ENCODE measurements at regions not wholly inside any gene's neighbourhood (a gene's known extent, or its start where the extent isn't known, plus 50 kb on each side); places are given as distances from the start of the nearest gene placed in this dataset.

- no peak for TF ChIP-seq EED (IDR thresholded peaks at IDR 0.05; ENCODE audit: low read depth)
These were observed 113.0 kb upstream of the PCDH15 start (continued) for GRCh38 chr10:54914049-54914448.

DNA sequence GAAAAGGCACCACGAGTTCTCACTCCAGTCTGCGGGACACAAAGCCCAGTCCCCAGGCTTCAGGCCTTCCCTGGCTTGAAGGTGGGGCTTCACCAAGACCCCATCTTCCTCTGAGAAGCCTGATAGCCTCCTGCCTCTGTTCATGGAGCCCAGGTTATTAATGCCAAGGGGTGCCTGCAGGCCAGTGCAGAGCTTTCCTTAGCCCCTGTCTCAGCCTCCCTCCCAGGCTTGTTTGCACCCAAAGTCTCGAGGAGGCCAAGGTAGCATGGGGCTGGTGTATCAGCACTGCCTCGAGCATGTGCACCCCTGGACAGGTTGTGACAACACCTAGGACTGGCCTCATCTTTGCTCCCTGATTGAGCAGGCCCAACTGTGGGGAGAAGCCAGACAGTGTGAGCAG lies 108.1 kb upstream of the PCDH15 start:
- FAIRE-seq (no peak), ATAC-seq (no peak), DNase-seq (ENCODE audit: low read depth, low spot score) (no peak)
- Histone ChIP-seq H3K4me2 (ENCODE audit: control insufficient read depth, insufficient read depth) (no peak overlapping the region), H3K79me2 (ENCODE audit: control insufficient read depth, insufficient read depth, low read length) (no peaks in the 10 kb centered on the region), H2AFZ (ENCODE audit: control insufficient read depth, low read depth, low read length) (no peak overlapping the region), H3K36me3 (ENCODE audit: control insufficient read depth in 2 of 2, insufficient read depth in 2 of 2, low read length in 1 of 2) (no peaks in the 10 kb centered on the region), H3K27me3 (replicated peaks in 1 of 2; ENCODE audit: control insufficient read depth in 2 of 2, insufficient read depth in 2 of 2, low read length in 1 of 2) (no peaks in the 10 kb centered on the region), H3K9ac (ENCODE audit: control insufficient read depth, insufficient read depth, low read length) (no peak overlapping the region), H3K9me3 (replicated peaks; ENCODE audit: control insufficient read depth, insufficient read depth, low read length) (no peaks in the 10 kb centered on the region), H3K27ac (ENCODE audit: control insufficient read depth, insufficient read depth) (no peak overlapping the region), H4K20me1 (ENCODE audit: control insufficient read depth, insufficient read depth) (no peaks in the 10 kb centered on the region), H3K4me3 (no peak overlapping the region), H3K4me1 (ENCODE audit: control insufficient read depth, insufficient read depth, low read length) (no peaks in the 10 kb centered on the region)
- no peak for TF ChIP-seq TAF1 (IDR thresholded peaks at IDR 0.05; ENCODE audit: borderline replicate concordance, low read depth, low read length)
- no peak for TF ChIP-seq E2F4 (IDR thresholded peaks at IDR 0.05; ENCODE audit: low read depth, low read length)
- TF ChIP-seq EED (IDR thresholded peaks at IDR 0.05; ENCODE audit: low read depth), result no peak
- no peak for TF ChIP-seq IKZF2 (IDR thresholded peaks at IDR 0.05)
- POLR2A ChIA-PET, result no interaction called here
- intact Hi-C loops (cut with micrococcal nuclease; ENCODE audit: unreplicated experiment), result no loop called here
- SMC1A ChIA-PET (ENCODE audit: uncharacterized antibody, unreplicated experiment), result no interaction called here
- CTCF ChIA-PET, result no interaction called here
- RAD21 ChIA-PET (ENCODE audit: unreplicated experiment), result no interaction called here
- BruUV-seq (replicated peaks), result no TSS peak
- WGBS (ENCODE audit: insufficient coverage, insufficient replicate concordance, low lambda C conversion rate, missing lambda C conversion rate), result 22% methylated on average over 3 of the region's 4 CpGs
- in situ Hi-C loops (cut with MboI), result no loop called here

GRCh38 chr10:54908019-54908418 lies 107.0 kb upstream of the PCDH15 start:
- no peak overlapping the region for H3K4me2 ChIP-seq (ENCODE audit: control insufficient read depth, insufficient read depth)
- ChIA-PET POLR2A (no interaction called here), CTCF (no interaction called here), SMC1A (ENCODE audit: uncharacterized antibody, unreplicated experiment) (interaction anchor here (0.7 kb wide), 1 partner anchor 11 kb away, joined by 3 read pairs; no protein-coding TSS in a partner anchor), RAD21 (ENCODE audit: unreplicated experiment) (no interaction called here)
- in situ Hi-C loops (cut with MboI) (no loop called here), intact Hi-C loops (cut with micrococcal nuclease; ENCODE audit: unreplicated experiment) (no loop called here)
- no peak overlapping the region for H3K27ac ChIP-seq (ENCODE audit: control insufficient read depth, insufficient read depth)
- no peak for ATAC-seq
- H3K9ac ChIP-seq (ENCODE audit: control insufficient read depth, insufficient read depth, low read length), result no peak overlapping the region
- BruUV-seq (replicated peaks), result no TSS peak
- H3K79me2 ChIP-seq (ENCODE audit: control insufficient read depth, insufficient read depth, low read length), result no peaks in the 10 kb centered on the region
- H3K27me3 ChIP-seq (replicated peaks in 1 of 2; ENCODE audit: control insufficient read depth in 2 of 2, insufficient read depth in 2 of 2, low read length in 1 of 2), result no peaks in the 10 kb centered on the region
- FAIRE-seq, result no peak
- 7% methylated on average over 3 of the region's 3 CpGs for WGBS (ENCODE audit: insufficient coverage, insufficient replicate concordance, low lambda C conversion rate, missing lambda C conversion rate)
- H2AFZ ChIP-seq (ENCODE audit: control insufficient read depth, low read depth, low read length), result no peak overlapping the region
- no peaks in the 10 kb centered on the region for H3K9me3 ChIP-seq (replicated peaks; ENCODE audit: control insufficient read depth, insufficient read depth, low read length)
- no peaks in the 10 kb centered on the region for H4K20me1 ChIP-seq (ENCODE audit: control insufficient read depth, insufficient read depth)
- no peaks in the 10 kb centered on the region for H3K4me1 ChIP-seq (ENCODE audit: control insufficient read depth, insufficient read depth, low read length)
- H3K36me3 ChIP-seq (ENCODE audit: control insufficient read depth in 2 of 2, insufficient read depth in 2 of 2, low read length in 1 of 2), result no peaks in the 10 kb centered on the region
- DNase-seq (ENCODE audit: low read depth, low spot score), result no peak
- no peak overlapping the region for H3K4me3 ChIP-seq
- no peak for TF ChIP-seq SMC3 (IDR thresholded peaks at IDR 0.05; ENCODE audit: borderline replicate concordance, low read length)
- no peak for TF ChIP-seq CBX3 (IDR thresholded peaks at IDR 0.05; ENCODE audit: borderline replicate concordance, low read depth)
- no peak for TF ChIP-seq NKRF (conservative IDR thresholded peaks at IDR 0.05)
- TF ChIP-seq PML (IDR thresholded peaks at IDR 0.05; ENCODE audit: low read length), result no peak
- TF ChIP-seq ELK1 (IDR thresholded peaks at IDR 0.05; ENCODE audit: low read depth, low read length), result no peak
- no peak for TF ChIP-seq KLF5 (IDR thresholded peaks at IDR 0.05; ENCODE audit: partially characterized antibody)
- TF ChIP-seq, protein P1, sequence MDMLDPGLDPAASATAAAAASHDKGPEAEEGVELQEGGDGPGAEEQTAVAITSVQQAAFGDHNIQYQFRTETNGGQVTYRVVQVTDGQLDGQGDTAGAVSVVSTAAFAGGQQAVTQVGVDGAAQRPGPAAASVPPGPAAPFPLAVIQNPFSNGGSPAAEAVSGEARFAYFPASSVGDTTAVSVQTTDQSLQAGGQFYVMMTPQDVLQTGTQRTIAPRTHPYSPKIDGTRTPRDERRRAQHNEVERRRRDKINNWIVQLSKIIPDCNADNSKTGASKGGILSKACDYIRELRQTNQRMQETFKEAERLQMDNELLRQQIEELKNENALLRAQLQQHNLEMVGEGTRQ (IDR thresholded peaks at IDR 0.05; ENCODE audit: borderline replicate concordance, low read depth, low read length), result no peak
- no peak for TF ChIP-seq JUND (IDR thresholded peaks at IDR 0.05; ENCODE audit: low read depth, low read length)
